HG02885 (cell line): ENCODE measurements at regions not wholly inside any gene's neighbourhood (a gene's known extent, or its start where the extent isn't known, plus 50 kb on each side); places are given as distances from the start of the nearest gene placed in this dataset.
A peak's percentile ranks its signal among the peaks of the same experiment; 100 is the strongest.

Experiments
- ATAC-seq: cut with Tn5 transposase; IDR thresholded peaks from one replicate; pipeline ENCODE4 v1.9.1; 2021; ENCODE audit warnings: mild to moderate bottlenecking; ENCODE audit not compliant: unreplicated experiment, poor library complexity

GRCh38 chr10:62647375-62648092, 157.0 kb upstream of the ADO start:
- peak; percentile 49 for ATAC-seq

DNA sequence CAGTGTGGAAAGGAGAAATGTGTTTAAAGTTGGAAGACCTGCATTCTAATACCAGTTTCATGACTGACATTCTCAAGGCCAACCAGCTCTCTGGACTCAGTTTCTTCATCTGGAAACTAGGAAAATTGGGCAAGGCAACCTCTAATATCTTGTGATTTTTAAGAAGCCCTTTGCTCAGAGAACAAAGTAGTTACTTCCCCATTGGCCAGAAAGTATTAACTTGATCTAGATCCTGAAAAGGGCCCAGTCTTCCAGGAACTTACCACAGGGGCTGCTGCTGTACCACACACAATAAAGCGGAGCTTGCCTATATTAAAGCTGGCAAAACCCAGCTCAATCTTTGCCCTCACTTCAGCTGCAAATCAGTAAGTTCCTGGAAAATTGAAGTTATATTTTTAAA, 155.6 kb upstream of the ADO start:
- no peak for ATAC-seq

DNA sequence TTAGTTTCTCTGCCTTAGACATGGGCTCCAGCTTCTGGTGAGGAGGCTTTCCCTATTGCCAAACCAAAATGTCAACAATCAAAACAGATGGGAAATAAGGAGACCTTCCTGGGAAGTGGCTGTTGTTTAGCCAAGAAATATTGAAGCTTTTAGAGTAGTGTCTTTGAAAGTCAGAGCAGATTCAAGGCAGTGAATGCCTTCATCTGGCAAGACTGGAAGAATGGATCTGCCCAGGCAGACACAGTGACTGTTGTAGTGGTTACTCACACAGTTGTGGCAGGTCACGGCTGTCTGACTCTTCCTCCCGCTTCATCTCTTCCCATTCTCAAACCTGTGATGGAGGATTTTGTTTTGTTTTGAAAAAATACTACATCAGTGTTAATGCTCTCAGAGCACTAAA, 154.1 kb upstream of the ADO start:
- ATAC-seq = no peak

GRCh38 chr10:62651341-62651740, 153.2 kb upstream of the ADO start:
- ATAC-seq = no peak

- ATAC-seq = no peak
Measured at GRCh38 chr10:62652114-62652513, 152.4 kb upstream of the ADO start.

- no peak for ATAC-seq
Measured at GRCh38 chr10:62652564-62652963, 152.0 kb upstream of the ADO start.

DNA sequence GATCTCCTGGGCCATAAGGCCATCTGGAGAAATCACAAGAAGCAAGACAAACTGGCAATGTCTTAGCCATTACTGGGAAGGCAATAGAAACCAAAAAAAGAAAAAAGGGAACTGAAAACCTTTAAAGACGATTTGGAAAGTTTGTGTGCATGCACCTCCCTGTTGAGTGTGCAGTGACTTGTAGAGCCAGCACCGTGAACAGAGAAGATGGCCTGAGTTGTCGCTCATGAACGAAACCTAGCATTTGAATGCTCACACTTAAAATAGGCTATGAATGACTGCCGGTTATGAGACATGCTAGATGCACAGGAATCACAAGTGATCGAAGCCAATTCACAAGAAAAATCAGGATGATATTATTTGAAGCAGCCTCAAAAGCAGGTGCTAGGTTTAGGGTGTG, 151.3 kb upstream of the ADO start:
- peak; percentile 84 for ATAC-seq

DNA sequence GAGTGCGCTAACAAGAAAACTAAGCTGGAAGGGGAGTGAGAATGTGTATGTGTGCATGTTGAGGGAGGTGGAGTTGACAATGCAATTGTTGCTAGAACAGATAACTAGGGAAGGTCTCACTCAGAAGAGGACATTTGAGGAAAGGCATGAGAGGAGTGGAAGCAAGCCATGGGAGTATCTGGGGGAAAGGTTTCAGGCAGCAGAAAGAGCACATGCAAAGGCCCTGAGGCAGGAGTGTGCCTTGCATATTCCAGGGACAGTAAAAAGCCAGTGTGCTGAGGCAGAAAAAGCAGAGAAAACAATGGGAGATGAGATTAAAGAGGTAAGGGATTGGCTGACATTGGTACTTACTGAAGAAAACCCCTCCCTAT, 149.6 kb upstream of the ADO start:
- no peak for ATAC-seq

GRCh38 chr10:62655337-62655994, 149.1 kb upstream of the ADO start:
- ATAC-seq = peak; percentile 85

DNA sequence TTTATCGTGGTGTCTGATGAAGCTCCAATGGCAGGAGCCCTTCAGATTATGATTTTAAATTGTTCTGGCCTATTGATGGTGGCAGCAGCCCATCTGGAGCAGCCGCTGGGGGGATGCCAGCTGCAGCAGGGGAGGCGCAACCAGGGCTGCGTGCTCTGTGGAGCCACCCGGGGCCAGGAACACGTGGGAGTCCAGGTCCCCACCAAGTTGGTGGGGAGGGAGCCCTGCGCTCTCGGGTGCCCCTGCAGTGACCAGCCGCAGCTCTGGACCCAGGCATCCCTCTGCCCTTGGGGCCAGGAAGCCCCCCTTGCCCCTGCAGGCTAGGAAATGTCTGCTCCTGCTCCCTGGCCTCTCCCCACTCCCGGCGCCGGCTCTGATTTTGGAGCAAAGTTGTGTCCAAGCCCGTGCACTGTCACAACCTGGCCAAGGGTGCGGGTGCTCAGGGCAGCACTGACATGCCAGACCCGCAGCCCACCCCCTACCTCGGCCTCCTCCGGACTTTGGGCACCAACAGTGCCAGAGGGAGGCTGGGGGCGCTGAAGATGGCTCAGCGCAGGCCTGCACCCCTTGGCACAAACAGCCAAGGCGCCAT, 147.2 kb upstream of the ADO start:
- ATAC-seq = no peak

- ATAC-seq = no peak
Measured at GRCh38 chr10:62658516-62658915, 146.0 kb upstream of the ADO start.

- ATAC-seq = no peak
Measured at GRCh38 chr10:62661143-62661542, 143.4 kb upstream of the ADO start.

DNA sequence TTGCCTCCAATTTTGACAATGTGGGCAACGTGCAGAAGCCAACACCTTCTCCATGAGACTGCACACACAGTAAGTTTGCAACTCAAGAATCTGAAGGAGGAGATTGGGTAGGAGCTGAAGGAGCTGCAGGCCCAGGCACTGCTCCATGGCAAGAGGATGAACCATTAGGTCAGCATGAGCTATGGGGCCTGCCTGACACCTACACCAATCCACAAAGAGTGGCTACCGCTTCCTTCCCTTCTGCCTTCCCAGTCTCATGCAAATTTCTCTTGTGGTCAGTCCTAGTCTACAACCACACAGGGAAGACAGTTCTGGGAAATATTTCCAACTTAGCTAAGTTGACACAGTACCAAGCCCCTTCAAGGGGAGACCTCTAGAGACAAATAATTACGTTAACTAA, 142.0 kb upstream of the ADO start:
- no peak for ATAC-seq

DNA sequence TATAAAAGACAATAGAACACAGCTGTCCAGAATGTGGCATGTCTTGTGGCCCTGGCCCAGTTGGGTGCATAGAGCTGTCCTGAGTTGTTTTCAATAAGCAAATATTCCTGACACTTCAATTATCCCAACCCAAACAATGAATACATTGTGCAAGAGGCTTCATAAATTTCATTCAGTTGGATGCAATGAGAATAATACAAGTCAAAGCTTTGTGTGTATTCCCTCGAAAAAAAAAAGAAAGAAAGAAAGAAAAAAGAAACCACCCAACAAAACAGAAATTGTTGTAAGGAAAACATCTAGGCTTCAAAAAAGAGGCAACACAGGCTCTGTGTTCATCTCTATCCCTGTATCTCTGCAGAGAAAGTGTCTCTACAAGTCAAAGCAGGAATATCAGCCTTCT, 138.7 kb upstream of the ADO start:
- no peak for ATAC-seq

GRCh38 chr10:62666275-62666674, 138.2 kb upstream of the ADO start:
- no peak for ATAC-seq

- ATAC-seq = no peak
Measured at GRCh38 chr10:62669341-62669740, 135.2 kb upstream of the ADO start.

GRCh38 chr10:62671104-62671503, 133.4 kb upstream of the ADO start:
- ATAC-seq = no peak

DNA sequence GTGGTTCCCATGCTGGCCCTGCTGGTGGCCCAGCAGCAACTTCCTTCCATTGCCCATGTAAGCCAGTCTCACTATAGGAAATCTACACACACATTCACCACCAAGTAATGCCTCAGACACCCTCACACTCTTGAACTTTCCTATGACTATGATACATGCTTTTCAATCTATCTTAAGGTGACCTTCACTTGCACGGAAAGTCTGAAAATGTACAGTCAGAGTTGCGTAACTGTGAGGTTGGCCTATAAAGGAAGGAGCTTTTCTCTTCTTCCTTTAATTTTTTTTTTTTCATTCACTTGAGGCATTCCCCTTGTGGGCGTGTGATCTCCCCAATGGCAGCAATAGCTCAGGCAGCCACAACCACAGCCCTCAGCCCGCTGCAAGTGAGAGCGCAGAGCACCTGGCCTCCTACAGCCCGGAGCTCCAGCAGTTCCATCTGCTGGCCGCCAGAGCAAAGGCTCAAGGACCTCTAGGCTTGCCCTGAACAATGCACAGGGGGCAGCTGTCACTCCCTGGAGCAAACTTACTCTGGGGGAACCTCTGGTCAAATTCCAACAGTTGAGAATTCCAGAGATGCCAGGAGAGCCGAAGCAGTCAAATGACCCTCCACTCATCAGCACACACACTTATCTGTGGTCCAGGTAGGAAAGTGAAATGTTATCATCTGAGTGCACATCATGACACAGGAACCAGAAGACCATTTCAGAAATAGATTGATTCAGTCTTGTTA, 123.1 kb upstream of the ADO start:
- peak; percentile 96 for ATAC-seq

DNA sequence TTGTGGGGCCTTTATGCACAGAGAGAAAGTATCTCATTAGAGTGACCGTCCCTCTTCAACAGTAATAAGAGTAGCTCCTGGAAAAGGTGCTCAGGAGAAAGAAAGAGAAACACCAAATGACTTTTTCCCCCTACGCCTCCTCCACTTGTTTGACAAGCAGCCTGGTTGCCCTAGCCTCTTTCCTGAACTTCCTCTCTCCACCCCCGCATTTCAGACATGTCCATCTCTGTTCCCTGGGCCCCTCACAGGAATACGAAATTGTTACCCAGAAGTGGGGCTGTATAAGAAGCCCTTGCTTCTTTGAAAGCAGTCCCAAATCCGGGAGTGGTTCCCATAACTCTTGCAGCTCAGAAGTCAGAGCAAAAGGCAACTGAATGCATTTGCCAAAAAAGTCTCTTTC, 119.6 kb upstream of the ADO start:
- ATAC-seq = no peak

- no peak for ATAC-seq
Measured at GRCh38 chr10:62687230-62687748, 117.2 kb upstream of the ADO start.
